Activated naive CD8-positive, alpha-beta T cell treated with anti-CD3 and anti-CD28 coated beads, Interleukin-2, amount 10 ng/mL, durations not matched to agents 7 days and 5 days (primary cell): ENCODE measurements at regions not wholly inside any gene's neighbourhood (a gene's known extent, or its start where the extent isn't known, plus 50 kb on each side); places are given as distances from the start of the nearest gene placed in this dataset.

Experiments
- ATAC-seq: fragments of 150-1000 bp; cut with Tn5 transposase; one replicate; pipeline ENCODE4 v1.10.0; 2021; ENCODE audit warnings: low read depth, moderate library complexity
- POLR2A ChIA-PET: fragments of 350-600 bp; sonication (Branson Sonifier 250); formaldehyde crosslinking; loops from one replicate; lab custom pipeline; 2021; ENCODE audit warnings: antibody characterized with exemption; lab: Charles Lee
- DNase-seq: peaks from one replicate; pipeline ENCODE4 v3.0.0; 2021
- H3K27ac Mint-ChIP-seq: one replicate; pipeline ENCODE4 v1.8.0; 2022; ENCODE audit warnings: mild to moderate bottlenecking, mixed read lengths
- H3K27me3 Mint-ChIP-seq: one replicate; pipeline ENCODE4 v1.8.0; 2022; ENCODE audit warnings: mild to moderate bottlenecking, moderate library complexity, mixed read lengths
- H3K36me3 Mint-ChIP-seq: one replicate; pipeline ENCODE4 v1.8.0; 2021; ENCODE audit warnings: mild to moderate bottlenecking, mixed read lengths
- H3K4me1 Mint-ChIP-seq: one replicate; pipeline ENCODE4 v1.8.0; 2021; ENCODE audit warnings: mixed read lengths
- H3K4me3 Mint-ChIP-seq: one replicate; pipeline ENCODE4 v1.8.0; 2022; ENCODE audit warnings: mild to moderate bottlenecking, moderate library complexity, mixed read lengths
- H3K9me3 Mint-ChIP-seq: one replicate; pipeline ENCODE4 v1.8.0; 2021; ENCODE audit warnings: mixed read lengths

GRCh38 chr6:90411292-90411781 is 114.7 kb upstream of the BACH2 start:
- no peak overlapping the region for H3K4me3 Mint-ChIP-seq
- ATAC-seq (peak; percentile 4), DNase-seq (no peak)
- POLR2A ChIA-PET = interaction anchor here (0.6 to 1.1 kb wide), 4 partner anchors 14 to 472 kb away, joined by 3 to 4 read pairs (median 3); no protein-coding TSS in a partner anchor
- peaks cover 2% of the 10 kb centered on the region for H3K36me3 Mint-ChIP-seq
- peaks cover 2% of the 10 kb centered on the region for H3K27me3 Mint-ChIP-seq
- no peaks in the 10 kb centered on the region for H3K9me3 Mint-ChIP-seq
- peak overlapping the region; percentile 30 for H3K27ac Mint-ChIP-seq
- H3K4me1 Mint-ChIP-seq = peaks cover 39% of the 10 kb centered on the region

DNA sequence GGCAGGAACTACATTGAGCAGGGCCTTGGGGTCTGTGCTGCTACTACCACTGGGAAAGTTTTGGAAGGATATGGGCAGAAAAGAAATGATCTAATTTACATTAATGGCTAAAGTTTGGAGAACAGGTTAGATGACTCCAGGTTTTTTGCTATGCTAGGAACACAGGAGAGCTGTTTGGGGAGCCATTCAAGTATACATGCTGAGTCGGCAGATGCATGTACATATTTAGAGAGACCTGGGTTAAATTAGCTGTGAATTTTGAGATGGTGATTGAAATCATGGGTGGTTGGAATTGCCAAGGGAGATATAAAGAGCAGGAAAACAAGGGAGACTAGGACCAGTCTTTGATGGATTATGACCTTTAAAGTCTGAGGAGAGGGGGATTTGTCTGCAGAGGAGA is 113.1 kb upstream of the BACH2 start:
- POLR2A ChIA-PET = no interaction called here
- Mint-ChIP-seq H3K4me1 (peaks cover 36% of the 10 kb centered on the region), H3K9me3 (no peaks in the 10 kb centered on the region), H3K27me3 (peaks cover 2% of the 10 kb centered on the region), H3K36me3 (peaks cover 5% of the 10 kb centered on the region), H3K4me3 (no peak overlapping the region), H3K27ac (no peak overlapping the region)
- ATAC-seq = no peak
- DNase-seq = no peak

- POLR2A ChIA-PET = interaction anchor here (1.3 kb wide), 1 partner anchor 9 kb away, joined by 3 read pairs; no protein-coding TSS in a partner anchor
- DNase-seq (no peak), ATAC-seq (no peak)
- no peaks in the 10 kb centered on the region for H3K27me3 Mint-ChIP-seq
- peak overlapping the region; percentile 44 for H3K27ac Mint-ChIP-seq
- H3K36me3 Mint-ChIP-seq = peaks cover 3% of the 10 kb centered on the region
- H3K9me3 Mint-ChIP-seq = no peaks in the 10 kb centered on the region
- no peak overlapping the region for H3K4me3 Mint-ChIP-seq
- H3K4me1 Mint-ChIP-seq = peaks cover 40% of the 10 kb centered on the region
These were observed 110.3 kb upstream of the BACH2 start for GRCh38 chr6:90406957-90407356.

DNA sequence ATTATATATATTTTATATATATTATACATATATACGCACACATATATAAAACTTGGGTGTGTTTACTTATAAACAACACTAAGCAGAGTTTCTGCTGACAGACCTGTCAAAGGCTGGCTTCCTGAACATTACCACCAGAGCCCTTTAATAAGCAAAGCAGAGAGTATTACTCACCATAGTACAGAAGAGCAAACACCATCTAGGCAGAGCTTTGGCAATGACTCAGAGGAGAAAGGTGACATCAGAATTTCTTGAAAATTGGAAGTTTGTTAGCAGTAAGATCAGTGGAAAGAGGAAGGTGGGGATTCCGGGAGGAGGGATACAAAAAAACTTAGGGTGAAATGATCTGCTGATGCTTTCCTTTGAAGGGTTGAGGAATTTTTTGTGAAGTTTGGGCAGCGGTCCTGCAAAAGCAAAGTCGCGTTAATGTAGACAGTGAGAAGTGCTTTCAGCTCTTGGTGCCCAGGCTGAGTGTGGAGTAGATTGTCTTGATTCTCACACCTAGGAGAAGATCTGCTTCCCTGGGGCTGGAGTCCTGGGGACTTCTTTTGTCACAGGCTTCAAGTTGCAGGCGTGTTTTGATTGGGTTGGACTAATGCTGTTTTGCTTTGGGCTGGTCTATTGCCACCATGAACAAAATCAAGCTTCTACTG is 109.6 kb upstream of the BACH2 start:
- Mint-ChIP-seq H3K4me1 (peaks cover 44% of the 10 kb centered on the region), H3K27ac (peak overlapping the region; percentile 30), H3K9me3 (no peaks in the 10 kb centered on the region), H3K4me3 (no peak overlapping the region), H3K27me3 (no peaks in the 10 kb centered on the region), H3K36me3 (peaks cover 3% of the 10 kb centered on the region)
- POLR2A ChIA-PET = interaction anchor here (1.3 kb wide), 1 partner anchor 8 kb away, joined by 3 read pairs; no protein-coding TSS in a partner anchor
- DNase-seq (no peak), ATAC-seq (peak; percentile 21)

- DNase-seq = no peak
- ATAC-seq = no peak
- Mint-ChIP-seq H3K4me1 (peaks cover 45% of the 10 kb centered on the region), H3K9me3 (no peaks in the 10 kb centered on the region), H3K27ac (peak overlapping the region; percentile 72), H3K27me3 (no peaks in the 10 kb centered on the region), H3K4me3 (peak overlapping the region; percentile 37), H3K36me3 (peaks cover 3% of the 10 kb centered on the region)
- POLR2A ChIA-PET = interaction anchor here (1.4 to 2.9 kb wide), 4 partner anchors 10 to 70 kb away, joined by 3 to 21 read pairs (median 14); no protein-coding TSS in a partner anchor
These were observed 107.1 kb upstream of the BACH2 start for GRCh38 chr6:90403489-90404381.

- Mint-ChIP-seq H3K4me3 (no peak overlapping the region), H3K4me1 (peaks cover 54% of the 10 kb centered on the region), H3K27ac (peak overlapping the region; percentile 87), H3K9me3 (no peaks in the 10 kb centered on the region), H3K36me3 (peaks cover 3% of the 10 kb centered on the region), H3K27me3 (no peaks in the 10 kb centered on the region)
- POLR2A ChIA-PET = interaction anchor here (0.8 to 2.9 kb wide), 7 partner anchors 11 to 71 kb away, joined by 3 to 21 read pairs (median 6); no protein-coding TSS in a partner anchor
- DNase-seq (no peak), ATAC-seq (no peak)
These were observed 106.2 kb upstream of the BACH2 start for GRCh38 chr6:90402831-90403192.

DNA sequence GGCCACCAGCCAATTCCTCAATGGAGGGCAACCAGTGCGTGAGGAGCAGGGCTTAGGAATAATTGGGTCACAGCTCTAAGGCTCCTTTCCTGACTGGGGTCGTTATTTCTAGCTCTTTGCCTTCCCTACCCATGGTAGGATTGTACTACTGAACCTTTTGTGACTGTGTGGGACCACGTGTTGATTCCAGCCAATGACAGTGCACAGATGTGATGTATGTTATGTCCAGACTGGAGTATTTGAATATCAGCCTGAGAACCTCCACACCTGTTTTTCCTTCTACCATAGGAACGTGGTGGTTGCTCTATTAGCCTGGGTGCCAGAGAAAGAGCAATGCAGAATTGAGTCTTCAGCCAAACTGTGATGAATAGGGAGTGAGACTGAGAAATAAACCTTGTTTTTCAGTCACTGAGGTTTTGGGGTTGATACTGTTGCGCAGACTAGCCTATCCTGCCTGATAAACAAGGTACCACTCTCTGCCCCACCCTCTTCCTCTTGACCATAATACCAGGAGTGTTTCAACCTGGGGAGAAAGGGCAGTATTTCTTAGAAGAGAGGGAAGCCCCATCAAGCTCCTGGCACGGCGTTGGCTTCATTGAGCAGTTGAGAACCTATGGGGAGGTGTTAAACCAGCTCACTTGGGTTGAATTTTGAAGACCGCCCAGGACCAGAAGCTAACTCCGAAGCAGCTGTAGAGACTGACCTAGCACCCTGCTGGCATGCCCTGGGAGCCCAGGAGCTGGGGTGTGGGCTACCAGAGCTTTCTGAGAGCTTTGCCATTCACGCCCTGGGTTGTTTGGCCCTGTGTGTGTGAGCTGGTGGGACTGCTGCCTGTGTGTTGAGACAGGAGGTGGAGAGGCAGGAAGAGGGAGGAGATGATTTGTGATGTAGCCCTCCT is 105.5 kb upstream of the BACH2 start:
- Mint-ChIP-seq H3K27ac (peak overlapping the region; percentile 87), H3K27me3 (no peaks in the 10 kb centered on the region), H3K4me3 (peak overlapping the region; percentile 53), H3K36me3 (peaks cover 3% of the 10 kb centered on the region), H3K4me1 (peaks cover 60% of the 10 kb centered on the region), H3K9me3 (no peaks in the 10 kb centered on the region)
- POLR2A ChIA-PET = interaction anchor here (0.8 to 2.9 kb wide), 7 partner anchors 12 to 71 kb away, joined by 3 to 21 read pairs (median 6); no protein-coding TSS in a partner anchor
- peak; percentile 74 for ATAC-seq
- peak; percentile 57 for DNase-seq

GRCh38 chr6:90399970-90400369 is 103.3 kb upstream of the BACH2 start:
- POLR2A ChIA-PET = no interaction called here
- ATAC-seq = no peak
- DNase-seq = no peak
- no peak overlapping the region for H3K4me3 Mint-ChIP-seq
- peaks cover 3% of the 10 kb centered on the region for H3K36me3 Mint-ChIP-seq
- H3K27ac Mint-ChIP-seq = no peak overlapping the region
- H3K9me3 Mint-ChIP-seq = no peaks in the 10 kb centered on the region
- peaks cover 54% of the 10 kb centered on the region for H3K4me1 Mint-ChIP-seq
- no peaks in the 10 kb centered on the region for H3K27me3 Mint-ChIP-seq

DNA sequence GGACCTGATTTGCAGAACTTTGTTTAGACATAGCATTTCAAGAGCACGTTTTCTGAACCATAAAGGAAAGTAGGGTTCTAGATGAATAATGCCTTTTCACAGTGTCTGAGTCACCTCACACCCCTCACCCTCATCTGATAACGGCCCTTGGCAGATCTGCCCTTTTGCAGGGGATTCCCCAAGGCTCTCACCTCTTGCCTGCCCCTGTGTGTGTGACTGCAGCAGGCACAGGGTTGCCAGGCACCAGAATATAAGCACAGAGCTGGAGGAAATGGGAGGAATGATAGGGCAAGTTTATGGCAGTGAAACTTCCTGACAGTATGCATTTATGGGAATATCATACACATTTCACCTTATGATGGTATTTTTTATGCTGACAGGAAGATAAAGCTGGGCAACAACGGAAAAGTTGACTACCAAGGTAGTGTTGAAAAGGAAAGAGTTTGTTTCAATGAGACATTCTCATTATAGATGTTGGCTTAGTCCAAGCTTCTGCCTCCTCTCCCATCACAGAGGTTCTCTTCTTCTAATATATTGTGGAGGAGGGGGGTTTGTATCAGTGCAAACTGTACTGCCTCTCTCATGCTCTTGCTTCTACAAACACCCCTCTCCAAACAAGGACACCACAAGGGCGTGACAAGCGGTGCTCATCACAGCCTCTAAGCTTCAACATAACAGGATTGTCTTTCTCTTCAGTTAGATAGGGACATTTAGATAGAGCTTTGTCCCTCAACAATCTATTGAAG is 101.5 kb upstream of the BACH2 start:
- ATAC-seq (peak; percentile 65), DNase-seq (no peak)
- Mint-ChIP-seq H3K9me3 (no peaks in the 10 kb centered on the region), H3K4me1 (peaks cover 52% of the 10 kb centered on the region), H3K27ac (peak overlapping the region; percentile 77), H3K4me3 (peak overlapping the region; percentile 57), H3K36me3 (no peaks in the 10 kb centered on the region), H3K27me3 (no peaks in the 10 kb centered on the region)
- POLR2A ChIA-PET = interaction anchor here (0.7 to 2.1 kb wide), 5 partner anchors 9 to 61 kb away, joined by 3 to 10 read pairs (median 3); no protein-coding TSS in a partner anchor

GRCh38 chr6:90397047-90397446 is 100.4 kb upstream of the BACH2 start:
- DNase-seq = no peak
- no peak for ATAC-seq
- POLR2A ChIA-PET = interaction anchor here (2.1 kb wide), 1 partner anchor 28 kb away, joined by 10 read pairs; no protein-coding TSS in a partner anchor
- Mint-ChIP-seq H3K4me3 (no peak overlapping the region), H3K36me3 (no peaks in the 10 kb centered on the region), H3K4me1 (peaks cover 43% of the 10 kb centered on the region), H3K9me3 (no peaks in the 10 kb centered on the region), H3K27me3 (no peaks in the 10 kb centered on the region), H3K27ac (no peak overlapping the region)

DNA sequence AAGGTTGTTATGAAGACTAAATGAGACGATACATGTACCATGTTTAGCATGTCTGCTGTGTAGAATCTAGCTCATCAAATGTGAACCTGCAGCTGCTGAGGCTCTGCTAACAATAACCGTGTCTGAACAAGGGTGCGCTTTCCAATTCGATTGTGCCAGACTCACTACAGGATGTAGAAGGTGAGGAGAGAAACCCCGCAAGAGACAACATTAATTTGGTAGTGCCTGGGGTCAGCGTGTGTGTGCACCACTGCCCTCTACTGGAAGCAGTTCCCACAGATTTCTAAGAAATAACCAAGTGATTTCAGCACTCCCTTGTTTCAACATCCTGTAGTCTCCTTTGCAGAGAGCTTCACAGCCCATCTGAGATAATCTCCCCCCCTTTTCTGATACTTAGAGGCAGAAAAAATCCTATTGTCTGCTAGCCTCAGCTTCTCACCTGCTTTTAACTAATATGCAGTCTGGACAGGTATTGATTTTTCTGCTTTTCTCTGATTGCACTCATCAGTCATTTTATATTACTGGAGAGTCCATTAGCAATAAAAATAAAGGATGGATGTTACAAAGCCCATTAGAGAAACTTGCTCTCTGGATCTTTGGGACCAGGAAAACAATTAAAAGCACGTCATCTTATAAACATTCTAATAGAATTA is 96.7 kb upstream of the BACH2 start:
- POLR2A ChIA-PET = interaction anchor here (0.6 to 2.3 kb wide), 11 partner anchors 20 to 176 kb away, joined by 3 to 15 read pairs (median 3); partner anchors contain the start of gene BACH2
- H3K27me3 Mint-ChIP-seq = no peaks in the 10 kb centered on the region
- peak overlapping the region; percentile 2 for H3K4me3 Mint-ChIP-seq
- DNase-seq = peak; percentile 69
- peak; percentile 87 for ATAC-seq
- H3K27ac Mint-ChIP-seq = peak overlapping the region; percentile 80
- no peaks in the 10 kb centered on the region for H3K36me3 Mint-ChIP-seq
- peaks cover 28% of the 10 kb centered on the region for H3K4me1 Mint-ChIP-seq
- H3K9me3 Mint-ChIP-seq = no peaks in the 10 kb centered on the region
